ENCODE measurements at regions not wholly inside any gene's neighbourhood (a gene's known extent, or its start where the extent isn't known, plus 50 kb on each side); places are given as distances from the start of the nearest gene placed in this dataset.
A peak's percentile ranks its signal among the peaks of the same experiment; 100 is the strongest.

- Histone ChIP-seq H3K9ac (ENCODE audit: low read depth, low read length) (no peak overlapping the region), H3K27me3 (ENCODE audit: insufficient read depth, low read length, poor library complexity) (no peaks in the 10 kb centered on the region), H3K9me3 (ENCODE audit: insufficient read depth, low read length, severe bottlenecking) (no peaks in the 10 kb centered on the region), H3K4me1 (ENCODE audit: insufficient read depth, low read length) (peaks cover 9% of the 10 kb centered on the region), H3K4me3 (ENCODE audit: low read depth in 1 of 2, low read length in 2 of 2) (no peak overlapping the region), H4K20me1 (ENCODE audit: insufficient read depth, low read length) (no peaks in the 10 kb centered on the region), H3K27ac (ENCODE audit: low read length) (no peak overlapping the region), H2AFZ (ENCODE audit: low read depth, low read length) (no peak overlapping the region), H3K36me3 (ENCODE audit: insufficient read depth, low read length) (no peaks in the 10 kb centered on the region), H3K4me2 (ENCODE audit: insufficient read depth, low read length) (no peak overlapping the region), H3K79me2 (ENCODE audit: insufficient read depth, low read length) (no peaks in the 10 kb centered on the region)
- TF ChIP-seq CTCF (IDR thresholded peaks at IDR 0.05; ENCODE audit: borderline replicate concordance, extremely low read depth, low read length, poor library complexity, severe bottlenecking), result no peak
- TF ChIP-seq EZH2 (IDR thresholded peaks at IDR 0.05; ENCODE audit: borderline replicate concordance, low read depth, low read length, severe bottlenecking), result no peak
- no peak for ATAC-seq (ENCODE audit: insufficient read depth, low read depth)
- no peak for DNase-seq
These were observed 80.9 kb upstream of the TEKT1 start for GRCh38 chr17:6912110-6913051.

GRCh38 chr17:6913608-6914443, 82.0 kb upstream of the ALOX12 start:
- peak overlapping the region; percentile 61 for H3K4me2 ChIP-seq (ENCODE audit: insufficient read depth, low read length)
- no peaks in the 10 kb centered on the region for H3K9me3 ChIP-seq (ENCODE audit: insufficient read depth, low read length, severe bottlenecking)
- H4K20me1 ChIP-seq (ENCODE audit: insufficient read depth, low read length), result no peaks in the 10 kb centered on the region
- H3K9ac ChIP-seq (ENCODE audit: low read depth, low read length), result no peak overlapping the region; the same call in 1 of the 2 replicates
- H3K4me3 ChIP-seq (ENCODE audit: low read depth in 1 of 2, low read length in 2 of 2), result peak overlapping the region in 1 of 2 experiments; percentile 37; a peak in 2 of 4 replicates
- H3K4me1 ChIP-seq (ENCODE audit: insufficient read depth, low read length), result peaks cover 9% of the 10 kb centered on the region
- peak; percentile 77 for DNase-seq
- TF ChIP-seq CTCF (IDR thresholded peaks at IDR 0.05; ENCODE audit: borderline replicate concordance, extremely low read depth, low read length, poor library complexity, severe bottlenecking), result peak; percentile 86
- peak; percentile 46 for TF ChIP-seq EZH2 (IDR thresholded peaks at IDR 0.05; ENCODE audit: borderline replicate concordance, low read depth, low read length, severe bottlenecking)
- H2AFZ ChIP-seq (ENCODE audit: low read depth, low read length), result peak overlapping the region; percentile 36; the same call in 1 of the 2 replicates
- no peak overlapping the region for H3K27ac ChIP-seq (ENCODE audit: low read length)
- no peaks in the 10 kb centered on the region for H3K79me2 ChIP-seq (ENCODE audit: insufficient read depth, low read length)
- H3K27me3 ChIP-seq (ENCODE audit: insufficient read depth, low read length, poor library complexity), result no peaks in the 10 kb centered on the region
- ATAC-seq (ENCODE audit: insufficient read depth, low read depth), result peak; percentile 81
- H3K36me3 ChIP-seq (ENCODE audit: insufficient read depth, low read length), result no peaks in the 10 kb centered on the region

GRCh38 chr17:6914711-6915110, 81.1 kb upstream of the ALOX12 start:
- Histone ChIP-seq H3K9ac (ENCODE audit: low read depth, low read length) (no peak overlapping the region), H3K36me3 (ENCODE audit: insufficient read depth, low read length) (no peaks in the 10 kb centered on the region), H4K20me1 (ENCODE audit: insufficient read depth, low read length) (no peaks in the 10 kb centered on the region), H3K4me1 (ENCODE audit: insufficient read depth, low read length) (peaks cover 9% of the 10 kb centered on the region), H3K79me2 (ENCODE audit: insufficient read depth, low read length) (no peaks in the 10 kb centered on the region), H3K4me3 (ENCODE audit: low read depth in 1 of 2, low read length in 2 of 2) (no peak overlapping the region), H2AFZ (ENCODE audit: low read depth, low read length) (no peak overlapping the region), H3K9me3 (ENCODE audit: insufficient read depth, low read length, severe bottlenecking) (no peaks in the 10 kb centered on the region), H3K27me3 (ENCODE audit: insufficient read depth, low read length, poor library complexity) (no peaks in the 10 kb centered on the region), H3K4me2 (ENCODE audit: insufficient read depth, low read length) (no peak overlapping the region), H3K27ac (ENCODE audit: low read length) (no peak overlapping the region)
- peak; percentile 24 for DNase-seq
- peak; percentile 23; the same call in 1 of the 3 replicates for ATAC-seq (ENCODE audit: insufficient read depth, low read depth)
- TF ChIP-seq EZH2 (IDR thresholded peaks at IDR 0.05; ENCODE audit: borderline replicate concordance, low read depth, low read length, severe bottlenecking) (no peak), CTCF (IDR thresholded peaks at IDR 0.05; ENCODE audit: borderline replicate concordance, extremely low read depth, low read length, poor library complexity, severe bottlenecking) (no peak)
